Thoracic aorta (tissue), 2 donors: ENCODE measurements at regions not wholly inside any gene's neighbourhood (a gene's known extent, or its start where the extent isn't known, plus 50 kb on each side); places are given as distances from the start of the nearest gene placed in this dataset.
"Not testable (repeated sequence)": the region's sequence is repeated elsewhere in the genome, so short reads cannot be mapped to it uniquely, and the experiment has no call there.

Experiments used
- ATAC-seq: fragments of 150-250 bp; one replicate; pipeline ENCODE4 v1.8.0; 2017; ENCODE audit warnings: low read depth; ENCODE audit not compliant: insufficient number of reproducible peaks, low FRiP score
- DNase-seq: peaks from one replicate; pipeline ENCODE4 v3.0.0-alpha.2; 2020; ENCODE audit warnings: low spot score
- H3K27ac ChIP-seq, 2 donors: fragments of 200-600 bp; sonication (generic); 1 replicate in 1 of 2; 2 replicates in 1 of 2; pipeline ENCODE4 v1.5.1; 2016; ENCODE audit warnings: mild to moderate bottlenecking in 2 of 2, moderate library complexity in 2 of 2
- H3K27me3 ChIP-seq: fragments of 200-600 bp; sonication (generic); replicated peaks from 2 replicates; pipeline ENCODE4 v1.6.0; 2016; ENCODE audit warnings: mild to moderate bottlenecking; ENCODE audit not compliant: insufficient read depth
- H3K36me3 ChIP-seq: fragments of 200-600 bp; sonication (generic); one replicate; pipeline ENCODE4 v1.5.1; 2016
- H3K4me1 ChIP-seq, 2 donors: fragments of 200-600 bp; sonication (generic); 1 replicate in 1 of 2; 2 replicates in 1 of 2; pipeline versions ENCODE4 v1.5.1 to v1.6.0; 2016; ENCODE audit warnings: low read depth in 2 of 2, mild to moderate bottlenecking in 1 of 2; ENCODE audit not compliant: control insufficient read depth in 1 of 2
- H3K4me3 ChIP-seq: fragments of 200-600 bp; sonication (generic); 2 replicates; pipeline ENCODE4 v1.5.1; 2016; ENCODE audit warnings: mild to moderate bottlenecking
- H3K9me3 ChIP-seq: fragments of 200-600 bp; sonication (generic); 2 replicates; pipeline ENCODE4 v1.5.1; 2016
- CTCF ChIP-seq: fragments of 200-600 bp; sonication (generic); IDR thresholded peaks from one replicate; pipeline ENCODE4 v1.5.1; 2019; ENCODE audit warnings: antibody characterized with exemption

GRCh38 chr14:83289896-83290295, 1756.2 kb upstream of the SEL1L start:
- H3K27ac ChIP-seq: no peak overlapping the region
- H3K4me1 ChIP-seq: no peaks in the 10 kb centered on the region
- TF ChIP-seq CTCF: no peak
- H3K4me3 ChIP-seq: no peak overlapping the region
- no peaks in the 10 kb centered on the region for H3K36me3 ChIP-seq
- H3K27me3 ChIP-seq: no peaks in the 10 kb centered on the region
- H3K9me3 ChIP-seq: no peaks in the 10 kb centered on the region
- DNase-seq (no peak), ATAC-seq (no peak)

- no peak for TF ChIP-seq CTCF
- DNase-seq: no peak
- H3K4me3 ChIP-seq: no peak overlapping the region
- H3K27ac ChIP-seq: no peak overlapping the region
- H3K36me3 ChIP-seq: no peaks in the 10 kb centered on the region
- no peaks in the 10 kb centered on the region for H3K27me3 ChIP-seq
- no peaks in the 10 kb centered on the region for H3K4me1 ChIP-seq
- H3K9me3 ChIP-seq: no peaks in the 10 kb centered on the region
- no peak for ATAC-seq
These were observed 1756.8 kb upstream of the SEL1L start for GRCh38 chr14:83290447-83290846.

GRCh38 chr14:83291714-83292113, 1758.1 kb upstream of the SEL1L start:
- H3K36me3 ChIP-seq: no peaks in the 10 kb centered on the region
- no peak overlapping the region for H3K4me3 ChIP-seq
- no peaks in the 10 kb centered on the region for H3K27me3 ChIP-seq
- DNase-seq (no peak), ATAC-seq (no peak)
- H3K9me3 ChIP-seq: no peaks in the 10 kb centered on the region
- no peak for TF ChIP-seq CTCF
- H3K4me1 ChIP-seq: no peaks in the 10 kb centered on the region
- no peak overlapping the region for H3K27ac ChIP-seq

- Histone ChIP-seq H3K4me3 (no peak overlapping the region), H3K36me3 (no peaks in the 10 kb centered on the region), H3K27ac (no peak overlapping the region), H3K9me3 (no peaks in the 10 kb centered on the region), H3K4me1 (no peaks in the 10 kb centered on the region), H3K27me3 (no peaks in the 10 kb centered on the region)
- no peak for ATAC-seq
- TF ChIP-seq CTCF: no peak
- DNase-seq: no peak
These were observed 1761.3 kb upstream of the SEL1L start for GRCh38 chr14:83294941-83295340.

- Histone ChIP-seq H3K27me3 (no peaks in the 10 kb centered on the region), H3K4me1 (no peaks in the 10 kb centered on the region), H3K27ac (no peak overlapping the region), H3K36me3 (no peaks in the 10 kb centered on the region), H3K4me3 (no peak overlapping the region), H3K9me3 (no peaks in the 10 kb centered on the region)
- no peak for DNase-seq
- no peak for TF ChIP-seq CTCF
- ATAC-seq: no peak
These were observed 1763.7 kb upstream of the SEL1L start for GRCh38 chr14:83297361-83297760.

GRCh38 chr14:83298016-83298415, 1764.4 kb upstream of the SEL1L start:
- ATAC-seq, H3K4me1 ChIP-seq, H3K36me3 ChIP-seq, DNase-seq, H3K27ac ChIP-seq, H3K9me3 ChIP-seq, H3K27me3 ChIP-seq, H3K4me3 ChIP-seq: not testable (repeated sequence)
